Progenitor cell of endocrine pancreas (in vitro differentiated cells): ENCODE measurements at regions not wholly inside any gene's neighbourhood (a gene's known extent, or its start where the extent isn't known, plus 50 kb on each side); places are given as distances from the start of the nearest gene placed in this dataset.
"Not testable (repeated sequence)": the region's sequence is repeated elsewhere in the genome, so short reads cannot be mapped to it uniquely, and the experiment has no call there.

Experiments
- DNase-seq: peaks from one replicate; pipeline ENCODE4 v3.0.0; 2021; ENCODE audit warnings: low spot score; ENCODE audit not compliant: unreplicated experiment
- H3K27ac Mint-ChIP-seq: 2 replicates; pipeline ENCODE4 v1.8.0; 2021; ENCODE audit warnings: mild to moderate bottlenecking, moderate library complexity, mixed read lengths
- H3K27me3 Mint-ChIP-seq: 2 replicates; pipeline ENCODE4 v1.8.0; 2021; ENCODE audit warnings: mixed read lengths
- H3K36me3 Mint-ChIP-seq: 2 replicates; pipeline ENCODE4 v1.8.0; 2022; ENCODE audit warnings: mixed read lengths; ENCODE audit not compliant: insufficient read depth
- H3K4me1 Mint-ChIP-seq: 2 replicates; pipeline ENCODE4 v1.8.0; 2021; ENCODE audit warnings: low read depth, mixed read lengths
- H3K4me3 Mint-ChIP-seq: 2 replicates; pipeline ENCODE4 v1.8.0; 2021; ENCODE audit warnings: low read depth, mild to moderate bottlenecking, moderate library complexity, mixed read lengths
- H3K9me3 Mint-ChIP-seq: 2 replicates; pipeline ENCODE4 v1.8.0; 2021; ENCODE audit warnings: low read depth, mixed read lengths
- CTCF ChIP-seq: fragments of 200-600 bp; sonication (generic); IDR thresholded peaks from one replicate; pipeline ENCODE4 v1.5.0; 2021; ENCODE audit warnings: antibody characterized with exemption, mild to moderate bottlenecking; ENCODE audit not compliant: unreplicated experiment

- no peak overlapping the region for H3K27ac Mint-ChIP-seq
- no peak for DNase-seq
Observed at GRCh38 chr5:84764227-84764626, 379.5 kb upstream of the EDIL3 start.

GRCh38 chr5:84758008-84758407 lies 373.3 kb upstream of the EDIL3 start:
- DNase-seq, result no peak
- H3K27ac Mint-ChIP-seq, result no peak overlapping the region
- H3K27me3 Mint-ChIP-seq, result no peaks in the 10 kb centered on the region
- H3K9me3 Mint-ChIP-seq, result no peaks in the 10 kb centered on the region
- no peaks in the 10 kb centered on the region for H3K36me3 Mint-ChIP-seq
- no peaks in the 10 kb centered on the region for H3K4me1 Mint-ChIP-seq
- TF ChIP-seq CTCF, result no peak
- H3K4me3 Mint-ChIP-seq, result no peak overlapping the region

More at GRCh38 chr5:84764227-84764626, 379.5 kb upstream of the EDIL3 start:
- H3K4me3 Mint-ChIP-seq, result no peak overlapping the region
- H3K36me3 Mint-ChIP-seq, result no peaks in the 10 kb centered on the region
- no peaks in the 10 kb centered on the region for H3K27me3 Mint-ChIP-seq
- H3K9me3 Mint-ChIP-seq, result no peaks in the 10 kb centered on the region
- TF ChIP-seq CTCF, result no peak
- peaks cover 11% of the 10 kb centered on the region for H3K4me1 Mint-ChIP-seq

- Mint-ChIP-seq H3K27me3 (no peaks in the 10 kb centered on the region), H3K27ac (no peak overlapping the region), H3K4me1 (no peaks in the 10 kb centered on the region), H3K9me3 (no peaks in the 10 kb centered on the region), H3K36me3 (no peaks in the 10 kb centered on the region), H3K4me3 (no peak overlapping the region)
- TF ChIP-seq CTCF, result no peak
- DNase-seq, result no peak
Observed at GRCh38 chr5:84752780-84753179, 368.1 kb upstream of the EDIL3 start.

GRCh38 chr5:84748313-84748712 lies 363.6 kb upstream of the EDIL3 start:
- H3K4me3 Mint-ChIP-seq, result no peak overlapping the region
- DNase-seq, result no peak
- H3K9me3 Mint-ChIP-seq, result peaks cover 13% of the 10 kb centered on the region
- H3K27me3 Mint-ChIP-seq, result no peaks in the 10 kb centered on the region
- TF ChIP-seq CTCF, result no peak
- H3K27ac Mint-ChIP-seq, result no peak overlapping the region
- no peaks in the 10 kb centered on the region for H3K4me1 Mint-ChIP-seq
- H3K36me3 Mint-ChIP-seq, result no peaks in the 10 kb centered on the region

- H3K4me1 Mint-ChIP-seq, H3K27ac Mint-ChIP-seq, H3K36me3 Mint-ChIP-seq, H3K4me3 Mint-ChIP-seq, DNase-seq, H3K27me3 Mint-ChIP-seq: not testable (repeated sequence)
- peaks cover 17% of the 10 kb centered on the region for H3K9me3 Mint-ChIP-seq
Observed at GRCh38 chr5:84746280-84746679, 361.6 kb upstream of the EDIL3 start.

GRCh38 chr5:84741056-84741455 lies 356.4 kb upstream of the EDIL3 start:
- DNase-seq, result no peak
- peaks cover 22% of the 10 kb centered on the region for H3K9me3 Mint-ChIP-seq
- no peak overlapping the region for H3K4me3 Mint-ChIP-seq
- no peaks in the 10 kb centered on the region for H3K4me1 Mint-ChIP-seq
- H3K36me3 Mint-ChIP-seq, result no peaks in the 10 kb centered on the region
- H3K27ac Mint-ChIP-seq, result no peak overlapping the region
- TF ChIP-seq CTCF, result no peak
- H3K27me3 Mint-ChIP-seq, result no peaks in the 10 kb centered on the region
